AG04450 (cell line): ENCODE measurements at regions not wholly inside any gene's neighbourhood (a gene's known extent, or its start where the extent isn't known, plus 50 kb on each side); places are given as distances from the start of the nearest gene placed in this dataset.

Experiments used
- CTCF ChIA-PET: fragments of 300-600, 350-600 bp; formaldehyde crosslinking; extraction: SDS; loops from one replicate; lab custom pipeline; 2022; ENCODE audit warnings: antibody characterized with exemption, inconsistent platforms; lab: Charles Lee
- POLR2A ChIA-PET: fragments of 350-600 bp; formaldehyde crosslinking; extraction: SDS; loops from one replicate; lab custom pipeline; 2021; ENCODE audit warnings: antibody characterized with exemption, inconsistent platforms; lab: Yijun Ruan, JAX
- DNase-seq: peaks from one replicate; pipeline ENCODE4 v3.0.0-alpha.2; 2011; ENCODE audit warnings: low read depth, low spot score
- H3K27ac ChIP-seq: one replicate; pipeline ENCODE4 v1.5.1; 2012; ENCODE audit warnings: low read depth, low read length, control low read depth
- H3K27me3 ChIP-seq: one replicate; pipeline ENCODE4 v1.6.0; 2012; ENCODE audit warnings: low read length; ENCODE audit not compliant: control insufficient read depth, insufficient read depth
- H3K4me3 ChIP-seq: 2 replicates; pipeline ENCODE4 v1.5.1; 2011; ENCODE audit warnings: mild to moderate bottlenecking, low read depth, low read length, control low read depth
- H3K9me3 ChIP-seq: 2 replicates; pipeline ENCODE4 v1.5.1; 2012; ENCODE audit warnings: low read length; ENCODE audit not compliant: control insufficient read depth, insufficient read depth
- CTCF ChIP-seq: IDR thresholded peaks from 2 replicates; pipeline ENCODE4 v1.5.1; 2011; ENCODE audit warnings: low read depth, low read length, control low read depth, inconsistent platforms

GRCh38 chr5:77873239-77873638 lies 97.1 kb upstream of the TBCA start:
- Histone ChIP-seq H3K9me3 (no peaks in the 10 kb centered on the region; the same call in 1 of the 2 replicates), H3K27me3 (no peaks in the 10 kb centered on the region), H3K4me3 (no peak overlapping the region), H3K27ac (no peak overlapping the region)
- POLR2A ChIA-PET: no interaction called here
- DNase-seq: no peak
- no peak for TF ChIP-seq CTCF
- CTCF ChIA-PET: no interaction called here

GRCh38 chr5:77871946-77872345 lies 95.8 kb upstream of the TBCA start:
- no peak for TF ChIP-seq CTCF
- Histone ChIP-seq H3K27ac (no peak overlapping the region), H3K27me3 (no peaks in the 10 kb centered on the region), H3K4me3 (no peak overlapping the region), H3K9me3 (no peaks in the 10 kb centered on the region; the same call in 1 of the 2 replicates)
- POLR2A ChIA-PET: no interaction called here
- CTCF ChIA-PET: no interaction called here
- no peak for DNase-seq

GRCh38 chr5:77871016-77871415 lies 94.9 kb upstream of the TBCA start:
- Histone ChIP-seq H3K4me3 (no peak overlapping the region), H3K27ac (no peak overlapping the region), H3K9me3 (no peaks in the 10 kb centered on the region; the same call in 1 of the 2 replicates), H3K27me3 (no peaks in the 10 kb centered on the region)
- CTCF ChIA-PET: interaction anchor here (0.6 kb wide), 1 partner anchor 143 kb away, joined by 4 read pairs; no protein-coding TSS in a partner anchor
- no peak for DNase-seq
- POLR2A ChIA-PET: no interaction called here
- no peak for TF ChIP-seq CTCF

GRCh38 chr5:77869116-77869798 lies 93.1 kb upstream of the TBCA start:
- POLR2A ChIA-PET: no interaction called here
- Histone ChIP-seq H3K9me3 (no peaks in the 10 kb centered on the region), H3K27me3 (no peaks in the 10 kb centered on the region), H3K27ac (no peak overlapping the region), H3K4me3 (no peak overlapping the region)
- no peak for DNase-seq
- TF ChIP-seq CTCF: no peak
- CTCF ChIA-PET: interaction anchor here (0.7 to 3.3 kb wide), 3 partner anchors 9 to 17 kb away, joined by 3 to 9 read pairs (median 4); no protein-coding TSS in a partner anchor

- CTCF ChIA-PET: interaction anchor here (0.5 to 3.3 kb wide), 6 partner anchors 9 to 297 kb away, joined by 3 to 9 read pairs (median 4); no protein-coding TSS in a partner anchor
- POLR2A ChIA-PET: no interaction called here
- DNase-seq: no peak
- no peak overlapping the region for H3K4me3 ChIP-seq
- no peaks in the 10 kb centered on the region for H3K27me3 ChIP-seq
- no peaks in the 10 kb centered on the region for H3K9me3 ChIP-seq
- no peak for TF ChIP-seq CTCF
- H3K27ac ChIP-seq: no peak overlapping the region
Measured at GRCh38 chr5:77867914-77868313, 91.8 kb upstream of the TBCA start.
